ENCODE measurements at regions not wholly inside any gene's neighbourhood (a gene's known extent, or its start where the extent isn't known, plus 50 kb on each side); places are given as distances from the start of the nearest gene placed in this dataset.

- no peak overlapping the region for H3K4me3 ChIP-seq
- TF ChIP-seq, protein P1, sequence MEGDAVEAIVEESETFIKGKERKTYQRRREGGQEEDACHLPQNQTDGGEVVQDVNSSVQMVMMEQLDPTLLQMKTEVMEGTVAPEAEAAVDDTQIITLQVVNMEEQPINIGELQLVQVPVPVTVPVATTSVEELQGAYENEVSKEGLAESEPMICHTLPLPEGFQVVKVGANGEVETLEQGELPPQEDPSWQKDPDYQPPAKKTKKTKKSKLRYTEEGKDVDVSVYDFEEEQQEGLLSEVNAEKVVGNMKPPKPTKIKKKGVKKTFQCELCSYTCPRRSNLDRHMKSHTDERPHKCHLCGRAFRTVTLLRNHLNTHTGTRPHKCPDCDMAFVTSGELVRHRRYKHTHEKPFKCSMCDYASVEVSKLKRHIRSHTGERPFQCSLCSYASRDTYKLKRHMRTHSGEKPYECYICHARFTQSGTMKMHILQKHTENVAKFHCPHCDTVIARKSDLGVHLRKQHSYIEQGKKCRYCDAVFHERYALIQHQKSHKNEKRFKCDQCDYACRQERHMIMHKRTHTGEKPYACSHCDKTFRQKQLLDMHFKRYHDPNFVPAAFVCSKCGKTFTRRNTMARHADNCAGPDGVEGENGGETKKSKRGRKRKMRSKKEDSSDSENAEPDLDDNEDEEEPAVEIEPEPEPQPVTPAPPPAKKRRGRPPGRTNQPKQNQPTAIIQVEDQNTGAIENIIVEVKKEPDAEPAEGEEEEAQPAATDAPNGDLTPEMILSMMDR (IDR thresholded peaks at IDR 0.05) = no peak
- H3K36me3 ChIP-seq (ENCODE audit: insufficient read depth in 1 of 2, low read depth in 1 of 2) = no peaks in the 10 kb centered on the region
- H3K4me1 ChIP-seq = no peaks in the 10 kb centered on the region
- no peak overlapping the region for H3K27ac ChIP-seq
- H3K9me3 ChIP-seq = no peaks in the 10 kb centered on the region
- intact Hi-C loops (cut with DNase I) = no loop called here
- ATAC-seq (no peak), DNase-seq (no peak)
- H3K27me3 ChIP-seq (ENCODE audit: insufficient read depth in 3 of 3, low read length in 2 of 3) = peaks cover 0 to 27% (median 22%) of the 10 kb centered on the region in 3 donors
- 41 to 63% (median 56%) methylated on average over 1 of the region's 1 CpG for WGBS, 3 donors
Measured at GRCh38 chr22:22139364-22139763, 105.2 kb upstream of the VPREB1 start.

GRCh38 chr22:22138915-22139314 is 105.7 kb upstream of the VPREB1 start:
- no peak for ATAC-seq
- TF ChIP-seq, protein P1 (IDR thresholded peaks at IDR 0.05) = no peak
- Histone ChIP-seq H3K27ac (no peak overlapping the region), H3K4me1 (no peaks in the 10 kb centered on the region), H3K9me3 (no peaks in the 10 kb centered on the region), H3K27me3 (ENCODE audit: insufficient read depth in 3 of 3, low read length in 2 of 3) (peaks cover 0 to 27% (median 22%) of the 10 kb centered on the region in 3 donors), H3K36me3 (ENCODE audit: insufficient read depth in 1 of 2, low read depth in 1 of 2) (no peaks in the 10 kb centered on the region), H3K4me3 (no peak overlapping the region)
- WGBS, 3 donors = 37 to 54% (median 43%) methylated on average over 1 of the region's 1 CpG
- intact Hi-C loops (cut with DNase I) = no loop called here
- no peak for DNase-seq

DNA sequence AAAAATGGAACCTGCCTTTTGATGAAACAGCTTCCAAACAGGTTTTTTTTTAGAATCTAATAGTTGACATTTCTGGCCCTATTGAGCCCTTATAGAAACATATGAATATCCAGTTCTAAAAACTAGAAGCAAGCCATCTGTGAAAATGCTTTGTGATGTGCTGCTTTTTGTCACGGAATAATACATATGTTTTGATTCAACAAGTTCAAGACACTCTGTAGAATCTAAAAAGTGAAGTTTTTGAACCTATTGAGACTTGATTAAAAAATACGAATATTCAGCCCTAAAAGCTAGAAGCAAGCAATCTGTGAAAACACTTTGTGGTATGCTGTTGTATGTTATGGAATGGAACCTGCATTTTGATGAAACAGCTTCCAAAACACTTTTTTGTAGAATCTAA is 106.7 kb upstream of the VPREB1 start:
- Histone ChIP-seq H3K9me3 (no peaks in the 10 kb centered on the region), H3K27ac (no peak overlapping the region), H3K4me1 (no peaks in the 10 kb centered on the region), H3K27me3 (ENCODE audit: insufficient read depth in 3 of 3, low read length in 2 of 3) (peaks cover 0 to 27% (median 22%) of the 10 kb centered on the region in 3 donors), H3K36me3 (ENCODE audit: insufficient read depth in 1 of 2, low read depth in 1 of 2) (no peaks in the 10 kb centered on the region), H3K4me3 (no peak overlapping the region)
- TF ChIP-seq, protein P1 (IDR thresholded peaks at IDR 0.05) = no peak
- ATAC-seq (no peak), DNase-seq (no peak)
- intact Hi-C loops (cut with DNase I) = no loop called here
- 57 to 87% (median 83%) methylated on average over 2 of the region's 2 CpGs for WGBS, 3 donors

GRCh38 chr22:22133910-22134309 is 110.7 kb upstream of the VPREB1 start:
- TF ChIP-seq, protein P1 (IDR thresholded peaks at IDR 0.05) = no peak

DNA sequence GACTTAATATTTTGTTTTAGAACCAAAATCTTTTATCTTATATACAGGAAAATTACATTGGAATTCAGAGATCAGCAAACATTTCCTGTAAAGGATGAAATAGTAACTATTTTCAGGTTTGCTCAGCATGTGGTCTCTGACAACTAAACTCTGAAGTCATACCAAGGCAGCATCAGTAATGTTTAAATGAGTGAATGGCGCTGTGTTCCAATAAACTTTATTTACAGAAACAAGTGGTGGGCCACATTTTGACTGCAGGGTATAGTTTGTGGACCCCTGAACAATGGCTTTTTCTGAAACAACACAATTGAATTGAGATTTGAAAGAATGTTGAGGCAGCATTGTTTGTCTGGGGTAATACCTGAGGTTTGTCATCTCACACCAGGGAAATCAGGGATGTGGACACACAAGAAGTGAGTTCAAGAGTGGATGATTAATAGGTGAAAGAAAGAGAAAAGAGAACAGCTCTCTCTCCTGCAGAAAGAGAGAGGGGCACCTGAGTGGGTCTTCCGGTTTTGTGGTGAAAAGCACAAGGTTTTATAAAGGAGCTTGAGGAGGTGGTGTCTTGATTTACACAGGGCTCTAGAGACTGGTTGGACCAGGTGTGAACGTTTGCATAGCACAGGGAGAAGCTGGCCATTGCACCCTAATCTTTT is 113.5 kb upstream of the VPREB1 start:
- Histone ChIP-seq H3K27me3 (ENCODE audit: insufficient read depth in 3 of 3, low read length in 2 of 3) (peaks cover 0 to 7% (median 2%) of the 10 kb centered on the region in 3 donors), H3K4me3 (no peak overlapping the region), H3K27ac (no peak overlapping the region), H3K9me3 (no peaks in the 10 kb centered on the region), H3K36me3 (ENCODE audit: insufficient read depth in 1 of 2, low read depth in 1 of 2) (no peaks in the 10 kb centered on the region), H3K4me1 (no peaks in the 10 kb centered on the region)
- no peak for DNase-seq
- TF ChIP-seq, protein P1 (IDR thresholded peaks at IDR 0.05) = no peak
- intact Hi-C loops (cut with DNase I) = no loop called here
- no peak for ATAC-seq
- 68 to 75% (median 69%) methylated on average over 3 of the region's 3 CpGs for WGBS, 3 donors

More at GRCh38 chr22:22133910-22134309, 110.7 kb upstream of the VPREB1 start:
- Histone ChIP-seq H3K36me3 (ENCODE audit: insufficient read depth in 1 of 2, low read depth in 1 of 2) (no peaks in the 10 kb centered on the region), H3K27me3 (ENCODE audit: insufficient read depth in 3 of 3, low read length in 2 of 3) (peaks cover 0 to 8% (median 6%) of the 10 kb centered on the region in 3 donors), H3K9me3 (no peaks in the 10 kb centered on the region), H3K27ac (no peak overlapping the region), H3K4me1 (no peaks in the 10 kb centered on the region), H3K4me3 (no peak overlapping the region)
- ATAC-seq (no peak), DNase-seq (no peak)
- WGBS, 3 donors = 88 to 91% (median 90%) methylated on average over 5 of the region's 5 CpGs
- intact Hi-C loops (cut with DNase I) = no loop called here

Measured in psoas muscle (tissue), 7 donors.